GM21390 (cell line): ENCODE measurements at regions not wholly inside any gene's neighbourhood (a gene's known extent, or its start where the extent isn't known, plus 50 kb on each side); places are given as distances from the start of the nearest gene placed in this dataset.
"Not testable (repeated sequence)": the region's sequence is repeated elsewhere in the genome, so short reads cannot be mapped to it uniquely, and the experiment has no call there.

Source experiments
- ATAC-seq: cut with Tn5 transposase; IDR thresholded peaks from one replicate; pipeline ENCODE4 v1.9.1; 2021; ENCODE audit not compliant: unreplicated experiment

- ATAC-seq = not testable (repeated sequence)
Measured at GRCh38 chr10:124192664-124193308, 99.4 kb upstream of the CHST15 start.

GRCh38 chr10:124190476-124190875 is 97.1 kb upstream of the CHST15 start:
- not testable (repeated sequence) for ATAC-seq

DNA sequence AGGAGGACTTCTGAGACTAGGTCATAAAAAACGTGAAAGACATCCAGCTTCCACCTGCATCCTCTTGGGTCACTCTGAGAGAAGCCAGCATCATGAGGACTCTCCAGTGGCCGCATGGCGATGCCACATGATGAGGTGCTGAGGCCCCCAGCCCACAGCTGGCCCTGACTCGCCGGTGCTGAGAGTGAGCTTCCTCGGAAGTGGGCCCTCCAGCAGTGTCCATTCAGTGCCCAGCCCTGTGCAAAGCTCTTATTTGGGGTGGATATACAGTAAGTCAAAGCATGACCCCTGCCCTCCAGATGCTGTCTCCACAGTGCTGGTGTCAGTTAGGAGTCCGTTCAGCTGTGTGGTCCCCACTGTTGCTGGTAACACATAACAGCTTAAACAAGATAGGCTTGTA is 93.6 kb upstream of the CHST15 start:
- ATAC-seq = no peak

GRCh38 chr10:124185084-124185483 is 91.7 kb upstream of the CHST15 start:
- no peak for ATAC-seq

GRCh38 chr10:124184208-124184830 is 90.9 kb upstream of the CHST15 start:
- no peak for ATAC-seq

- no peak for ATAC-seq
Measured at GRCh38 chr10:124183617-124184016, 90.2 kb upstream of the CHST15 start.

DNA sequence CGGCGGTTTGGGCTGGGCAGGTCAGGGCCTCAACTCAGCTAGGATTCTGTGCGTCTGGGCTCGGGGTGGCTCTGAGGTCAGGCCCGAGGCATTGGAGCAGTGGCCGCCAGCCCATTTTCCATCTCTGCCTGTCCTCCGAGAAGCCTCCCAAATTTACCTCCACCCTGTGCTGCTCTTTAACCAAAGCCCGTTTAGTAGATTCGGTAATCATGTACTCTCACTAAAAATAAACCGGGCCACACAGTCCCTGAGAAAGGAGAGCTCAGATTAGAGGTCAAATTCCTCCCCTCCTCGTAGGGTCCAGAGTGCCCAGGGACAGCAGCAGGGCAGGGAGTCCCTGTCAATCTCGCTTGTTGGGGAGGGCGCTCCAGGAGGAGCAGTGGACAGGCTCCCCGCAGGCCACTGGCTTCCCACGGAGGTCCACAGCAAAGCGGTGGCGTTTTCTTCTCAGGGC is 88.7 kb upstream of the CHST15 start:
- ATAC-seq = no peak

DNA sequence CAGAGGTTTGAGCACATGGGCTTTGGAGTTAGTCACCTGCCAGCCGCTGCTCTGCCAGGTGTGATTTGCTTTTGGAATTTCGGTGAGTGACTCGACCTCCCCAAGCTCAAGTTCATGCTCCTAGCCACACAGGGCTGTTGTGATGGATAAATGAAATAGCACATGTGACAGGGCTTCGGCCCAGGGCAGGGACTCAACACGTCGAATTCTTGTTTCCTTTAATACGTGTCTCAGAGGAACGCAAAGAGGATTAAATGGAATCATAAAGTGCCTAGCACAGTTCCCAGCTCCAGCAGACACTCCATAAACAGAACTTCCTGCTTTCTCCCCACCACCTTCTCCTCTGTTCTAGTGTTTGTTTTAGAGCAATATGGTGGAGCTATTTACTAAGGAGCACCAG is 88.3 kb upstream of the CHST15 start:
- no peak for ATAC-seq

GRCh38 chr10:124180947-124181549 is 87.7 kb upstream of the CHST15 start:
- no peak for ATAC-seq

- no peak for ATAC-seq
Measured at GRCh38 chr10:124180044-124180745, 86.8 kb upstream of the CHST15 start.

DNA sequence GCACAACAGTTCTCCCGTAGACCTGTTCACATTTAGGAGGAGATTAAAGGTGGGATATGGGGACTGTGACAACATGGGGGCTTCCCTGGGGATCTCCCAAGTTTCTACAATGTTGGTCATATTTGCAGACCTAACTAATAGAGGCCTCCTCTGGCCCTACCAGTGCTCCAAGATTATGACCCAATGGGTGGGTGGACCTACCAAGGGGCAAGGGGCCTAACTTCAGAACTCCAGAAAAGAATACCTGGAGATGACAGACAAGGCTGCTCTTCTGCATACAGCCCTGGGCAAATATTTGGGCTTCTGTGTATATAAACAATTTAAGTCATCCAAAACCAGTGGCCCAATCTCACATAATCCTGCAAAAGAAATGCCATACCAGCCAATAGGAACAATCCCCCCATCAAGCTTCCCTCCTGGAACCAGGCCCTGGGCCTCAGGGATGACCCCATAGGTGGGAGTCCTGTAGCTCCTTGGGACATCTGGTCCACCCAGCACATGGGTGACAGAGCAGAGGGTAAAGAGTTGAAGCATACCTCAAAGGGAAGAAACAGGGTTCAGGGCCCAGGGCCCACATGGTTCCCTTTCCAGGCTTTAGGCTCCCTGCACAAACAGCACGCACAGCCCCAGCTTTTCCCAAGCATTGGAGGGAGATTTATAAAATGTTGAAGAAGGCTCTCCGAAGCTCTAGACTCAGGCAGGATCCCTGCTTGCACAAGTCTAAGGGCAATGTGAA is 86.1 kb upstream of the CHST15 start:
- no peak for ATAC-seq

DNA sequence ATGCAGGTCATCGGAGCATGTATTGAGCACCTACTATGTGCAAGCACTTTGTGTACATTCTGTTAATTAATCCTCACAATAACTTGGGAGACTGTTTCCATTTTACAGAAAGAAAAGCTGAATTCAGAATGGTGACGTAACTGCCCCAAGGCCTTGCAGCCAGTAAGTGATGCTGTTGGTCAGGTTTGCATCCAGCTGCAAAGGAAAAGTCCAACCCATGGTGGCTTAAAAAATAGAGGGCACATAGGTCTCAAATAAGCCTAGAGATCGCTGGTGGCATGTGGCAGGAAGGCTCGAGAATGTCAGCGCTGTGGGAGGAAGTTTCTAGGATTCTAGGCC is 83.8 kb upstream of the CHST15 start:
- ATAC-seq = no peak

DNA sequence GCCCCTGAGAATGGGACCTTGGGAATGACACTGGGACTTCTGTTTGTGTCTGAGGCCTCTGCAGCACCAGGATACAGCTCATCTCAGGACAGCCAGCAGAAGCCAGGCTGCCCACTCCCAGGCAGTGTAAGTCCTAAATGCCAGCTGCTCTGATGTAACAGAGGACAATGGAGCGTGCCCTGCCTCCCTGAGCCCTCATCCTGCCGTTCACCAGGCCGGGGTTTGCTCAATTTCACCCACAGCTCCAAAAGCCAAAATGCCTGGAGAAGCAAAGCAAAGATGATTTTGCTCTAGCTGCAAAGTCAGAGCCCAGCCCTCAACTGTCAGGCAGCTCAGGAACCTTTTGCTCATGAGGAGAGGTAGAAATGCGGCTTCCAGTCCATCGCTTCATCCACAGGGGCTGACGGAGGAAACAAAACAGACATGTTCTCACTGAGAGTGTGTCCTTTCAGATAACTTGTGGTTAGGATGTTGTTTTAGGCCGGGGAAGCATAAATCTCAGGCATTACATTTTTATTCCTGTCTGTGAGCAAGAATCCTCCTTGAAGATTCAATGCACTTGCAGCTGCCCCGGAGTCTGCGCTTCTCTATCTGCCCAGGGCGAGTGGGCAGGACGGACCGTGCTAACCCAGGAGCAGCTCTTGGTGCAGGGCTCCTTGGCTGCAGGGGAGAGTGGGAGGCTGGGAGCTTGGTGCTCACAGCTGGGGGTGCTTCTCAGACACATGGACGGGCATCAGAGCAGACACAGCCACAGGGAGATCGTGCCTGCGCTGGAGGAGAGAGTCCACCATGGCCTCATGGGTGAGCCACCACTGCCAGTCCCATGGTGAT is 83.2 kb upstream of the CHST15 start:
- ATAC-seq = no peak

DNA sequence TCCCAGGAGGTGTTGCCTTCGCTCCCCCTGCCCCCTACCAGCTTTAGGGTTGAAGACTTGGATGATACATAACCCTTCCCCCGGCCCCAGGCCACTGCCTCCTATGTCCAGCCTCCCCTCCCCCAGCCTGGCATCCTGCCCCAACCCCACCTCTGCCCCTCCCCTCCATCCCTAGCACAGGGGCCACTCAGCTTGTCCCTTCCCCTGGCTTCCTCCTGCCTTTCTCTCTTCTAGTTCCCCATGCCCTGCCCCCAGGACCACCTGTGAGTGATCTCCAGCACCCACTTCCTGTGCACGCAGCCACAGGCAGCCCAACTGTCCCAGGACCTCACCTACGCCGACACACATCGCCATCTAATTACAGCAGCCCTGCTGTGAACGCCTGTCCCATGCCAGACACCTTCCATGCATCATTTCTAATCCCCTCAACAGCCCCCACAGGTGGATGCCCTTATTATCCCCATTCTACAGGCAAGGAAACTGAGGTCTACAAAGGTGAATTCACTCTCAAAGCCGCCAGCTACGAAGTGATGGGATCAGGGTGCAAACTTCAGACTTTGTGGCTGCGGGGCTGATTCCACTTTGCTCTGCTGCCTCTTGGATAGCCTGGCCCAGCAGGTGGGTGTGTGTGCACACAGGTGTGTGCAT is 82.4 kb upstream of the CHST15 start:
- ATAC-seq = no peak

DNA sequence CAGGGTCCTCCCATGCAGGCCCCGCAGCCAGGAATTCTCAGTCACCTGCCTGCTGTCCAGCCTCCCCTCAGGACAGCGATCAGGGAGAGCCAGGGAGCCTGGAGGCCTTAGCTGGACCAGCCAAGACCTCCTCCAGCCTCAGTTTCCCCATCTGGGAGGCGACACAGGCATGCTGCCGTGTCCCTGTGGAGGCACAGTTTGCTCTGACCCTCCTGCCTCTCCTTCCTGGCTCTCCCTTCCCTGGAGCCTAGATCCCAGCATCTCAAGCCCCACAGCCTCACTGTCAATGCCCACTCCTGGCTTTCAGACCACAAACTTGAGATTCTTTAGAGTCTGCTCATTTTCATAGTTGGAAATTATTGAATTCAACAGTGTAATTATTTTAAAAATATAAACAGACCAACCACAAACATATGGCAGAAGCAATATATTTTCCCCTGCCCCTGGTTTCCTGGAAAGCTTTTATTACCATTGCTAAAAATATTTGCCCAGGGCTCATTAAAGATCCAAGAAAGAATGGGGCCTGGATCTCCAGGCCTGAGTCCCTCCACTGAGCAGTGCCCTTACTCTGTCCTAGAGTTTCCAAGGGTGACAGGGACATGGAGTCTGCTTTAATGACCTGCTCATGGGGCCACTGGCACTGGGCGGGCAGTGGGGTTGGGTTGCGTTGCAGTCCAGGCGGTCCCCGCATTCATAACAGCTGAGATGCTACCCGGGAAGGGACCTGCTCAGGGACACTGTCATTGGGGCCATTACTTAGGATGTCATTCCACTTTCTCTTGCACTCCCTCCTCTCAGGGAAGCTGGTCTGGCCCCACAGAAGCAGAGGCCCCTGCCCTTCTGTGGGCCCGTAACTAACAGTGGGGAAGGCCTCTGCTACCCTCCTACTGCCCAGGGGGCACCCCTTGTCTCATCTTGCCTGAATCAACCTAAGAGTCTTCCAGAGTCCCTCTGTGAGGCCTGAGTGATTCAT is 81.6 kb upstream of the CHST15 start:
- ATAC-seq = no peak

GRCh38 chr10:124174071-124174566 is 80.7 kb upstream of the CHST15 start:
- no peak for ATAC-seq

- no peak for ATAC-seq
Measured at GRCh38 chr10:124173298-124173900, 80.0 kb upstream of the CHST15 start.
